HG02763 (cell line): ENCODE measurements at regions not wholly inside any gene's neighbourhood (a gene's known extent, or its start where the extent isn't known, plus 50 kb on each side); places are given as distances from the start of the nearest gene placed in this dataset.

Source experiments
- ATAC-seq: cut with Tn5 transposase; IDR thresholded peaks from one replicate; pipeline ENCODE4 v1.9.1; 2021; ENCODE audit warnings: mild to moderate bottlenecking, moderate library complexity; ENCODE audit not compliant: unreplicated experiment

DNA sequence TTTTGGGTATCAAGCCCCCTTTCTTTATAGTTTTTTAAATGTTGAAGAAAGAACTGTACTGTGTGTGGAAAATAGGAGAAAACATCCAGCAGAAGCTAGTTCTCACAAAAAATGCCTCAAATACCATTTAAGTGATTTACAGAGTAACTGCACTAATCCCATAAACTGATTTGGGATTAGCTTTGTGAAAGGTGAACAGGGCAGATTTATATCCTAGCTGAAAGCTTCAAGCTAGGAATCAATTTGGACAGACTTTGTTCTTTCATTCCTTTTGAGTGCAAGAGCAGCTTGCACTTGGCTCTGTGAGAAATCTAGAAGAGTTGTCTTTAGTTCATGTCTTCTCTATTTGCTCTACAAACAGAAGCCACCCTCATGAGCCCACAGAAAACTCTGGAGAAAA lies 183.9 kb upstream of the VRK2 start:
- ATAC-seq: no peak

DNA sequence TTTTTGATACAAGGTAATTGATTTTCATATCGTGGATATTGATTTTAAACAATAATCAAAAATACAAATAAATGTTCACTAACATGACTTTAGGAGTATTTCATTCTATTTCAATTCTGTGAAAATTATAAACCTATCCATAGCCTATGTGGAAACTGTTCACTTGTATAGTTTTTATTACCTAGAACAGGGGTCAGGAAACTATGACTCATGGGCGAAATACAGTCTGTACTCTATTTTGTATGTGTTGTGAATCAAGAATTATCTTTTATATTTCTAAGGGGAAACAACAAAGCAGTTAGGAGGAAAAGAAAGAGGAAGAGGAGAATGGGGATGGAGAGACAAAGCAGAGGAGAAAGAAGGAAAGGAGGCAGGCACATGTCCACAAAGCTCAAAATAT lies 181.7 kb upstream of the VRK2 start:
- no peak for ATAC-seq

GRCh38 chr2:57867730-57868129 lies 178.9 kb upstream of the VRK2 start:
- no peak for ATAC-seq

- no peak for ATAC-seq
These were observed 177.9 kb upstream of the VRK2 start for GRCh38 chr2:57868619-57869139.

DNA sequence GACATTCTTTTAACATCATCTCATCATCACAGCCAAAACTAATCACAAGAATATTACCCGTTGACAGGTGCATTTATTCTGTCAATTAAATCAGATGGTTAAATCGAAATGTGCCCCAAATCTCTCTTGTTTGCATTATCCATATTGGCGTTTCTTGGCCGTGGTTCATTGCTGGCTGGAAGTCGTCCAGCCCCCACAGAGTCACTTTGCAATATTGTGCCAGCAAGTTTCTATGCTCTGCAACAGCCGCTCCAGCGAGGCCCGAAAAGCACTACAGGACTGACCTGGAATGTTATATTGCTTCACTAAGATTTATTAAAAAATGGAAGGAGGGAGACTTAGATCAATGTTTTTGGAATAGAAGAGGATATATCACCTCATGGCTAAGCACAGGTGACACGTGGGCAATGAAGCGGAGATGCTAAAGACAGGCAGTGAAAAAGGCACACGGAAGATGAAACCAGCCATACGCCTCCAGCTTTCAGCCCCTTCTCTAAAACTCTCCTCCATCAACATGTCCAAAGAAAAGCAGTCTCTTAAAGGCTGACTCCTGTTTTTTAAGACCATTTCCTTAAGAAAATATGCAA lies 176.8 kb upstream of the VRK2 start:
- ATAC-seq: no peak

DNA sequence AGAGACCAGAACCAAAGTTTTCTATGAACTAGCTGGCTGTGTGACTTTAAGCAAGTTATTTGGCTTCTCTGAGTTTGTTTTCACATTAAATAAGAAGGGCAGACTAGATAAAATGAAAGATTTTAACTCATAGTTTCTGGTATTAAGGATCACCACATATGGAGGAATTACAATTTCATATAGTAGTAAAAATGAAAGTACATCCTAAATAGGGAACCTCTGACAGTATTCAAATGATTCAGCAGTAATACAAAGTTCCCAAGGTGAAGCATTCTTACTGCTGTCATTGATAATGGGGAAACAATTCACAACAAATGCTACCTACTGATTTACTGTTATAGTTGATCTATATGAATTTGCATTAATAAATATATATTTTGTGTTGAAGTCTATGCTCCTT lies 170.3 kb upstream of the VRK2 start:
- no peak for ATAC-seq

DNA sequence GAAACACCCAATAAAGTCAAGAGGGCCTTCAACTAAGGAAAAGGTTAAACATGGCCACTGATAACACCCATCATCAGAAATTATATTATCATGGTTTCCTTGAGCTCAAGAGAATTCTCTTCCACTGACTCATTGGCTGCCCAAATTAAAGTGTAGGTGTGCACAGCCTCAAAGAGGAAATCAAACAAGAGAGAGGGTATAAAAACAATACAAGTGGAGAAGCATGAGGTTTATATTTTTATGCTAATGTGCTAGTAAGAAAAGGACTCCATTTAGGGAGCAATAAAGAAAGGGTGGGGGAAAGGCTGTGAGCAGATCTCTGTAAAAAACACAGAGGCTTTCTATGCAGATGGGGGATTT lies 168.8 kb upstream of the VRK2 start:
- ATAC-seq: no peak

GRCh38 chr2:57878171-57878865 lies 168.3 kb upstream of the VRK2 start:
- no peak for ATAC-seq

DNA sequence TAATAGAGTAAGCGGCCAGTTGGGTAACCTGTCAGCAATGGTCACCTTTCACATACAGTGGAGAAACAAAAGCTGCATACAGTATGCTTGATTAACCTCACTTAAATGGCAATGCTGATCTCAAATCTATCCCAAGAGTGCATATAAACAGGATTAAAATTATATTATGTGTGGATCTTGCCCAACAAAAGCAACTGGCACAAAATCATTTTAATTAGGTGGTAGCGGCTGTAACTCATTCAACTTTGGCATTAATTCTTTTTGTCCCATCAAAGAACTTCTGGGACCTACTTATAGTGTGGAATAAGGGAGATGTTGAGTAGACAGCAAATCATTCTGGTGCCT lies 167.8 kb upstream of the VRK2 start:
- ATAC-seq: no peak

GRCh38 chr2:57880446-57880845 lies 166.2 kb upstream of the VRK2 start:
- no peak for ATAC-seq

GRCh38 chr2:57880967-57881366 lies 165.6 kb upstream of the VRK2 start:
- ATAC-seq: no peak

DNA sequence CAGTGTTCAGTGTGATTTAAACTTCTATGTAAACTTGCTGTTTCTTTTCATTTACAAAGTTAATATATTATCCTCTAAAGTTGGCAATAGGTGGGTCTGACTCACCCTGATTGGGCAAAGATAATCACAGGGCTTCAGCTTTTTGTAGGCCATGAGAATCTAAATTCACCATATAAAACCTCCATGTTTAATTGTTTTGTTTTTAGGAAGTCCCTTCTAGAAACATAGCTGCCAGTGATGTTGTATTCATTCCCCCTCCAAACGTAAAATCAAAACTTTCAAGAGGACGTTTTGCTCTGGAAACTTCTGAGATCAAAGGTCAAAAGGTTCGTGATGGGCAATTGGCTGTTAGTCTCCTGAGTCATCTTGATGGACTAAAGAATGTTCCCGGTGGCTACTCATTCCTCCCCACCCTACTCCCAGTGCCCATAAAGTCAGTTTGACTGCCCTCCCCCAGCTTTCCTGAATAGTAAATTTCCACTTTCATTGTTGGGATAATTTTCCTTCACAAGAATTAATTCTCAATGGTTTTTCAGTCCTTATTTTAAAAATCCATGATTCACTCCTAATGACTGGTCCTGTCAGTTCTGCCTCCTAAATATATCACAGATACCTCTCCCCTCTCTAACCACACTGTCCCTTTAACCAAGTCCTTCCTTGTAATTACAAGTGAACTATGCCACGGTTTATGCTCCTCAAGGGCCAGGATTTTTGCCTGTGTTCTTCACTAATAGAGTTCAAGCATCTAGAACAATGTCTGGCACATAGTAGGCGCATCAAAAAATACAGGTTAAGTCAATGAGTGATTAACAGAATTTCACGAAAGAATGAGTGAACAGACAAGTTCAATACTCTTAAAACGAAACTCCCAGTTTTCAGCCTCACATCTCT lies 164.4 kb upstream of the VRK2 start:
- ATAC-seq: no peak

- no peak for ATAC-seq
These were observed 163.6 kb upstream of the VRK2 start for GRCh38 chr2:57882895-57883515.

GRCh38 chr2:57884281-57884680 lies 162.3 kb upstream of the VRK2 start:
- no peak for ATAC-seq

DNA sequence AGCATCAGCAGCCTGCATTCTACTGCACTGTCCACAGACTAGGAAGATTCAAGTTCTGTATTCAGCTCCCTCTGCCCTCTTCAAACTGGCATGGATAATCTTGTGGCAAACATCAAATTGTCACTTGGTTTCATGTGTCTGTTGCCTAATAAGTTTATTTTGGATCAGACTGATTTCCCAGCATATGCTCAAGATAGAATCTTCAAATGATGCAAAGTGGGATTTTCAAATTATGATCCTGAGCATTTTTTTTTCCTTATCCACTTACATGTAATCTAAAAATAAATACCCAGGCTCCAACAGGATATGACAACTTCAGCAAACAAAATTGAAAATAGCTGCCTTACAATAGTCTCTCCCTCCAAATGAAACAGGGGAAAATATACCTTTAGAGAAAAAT lies 160.9 kb upstream of the VRK2 start:
- no peak for ATAC-seq

- no peak for ATAC-seq
These were observed 160.3 kb upstream of the VRK2 start for GRCh38 chr2:57886161-57886786.

DNA sequence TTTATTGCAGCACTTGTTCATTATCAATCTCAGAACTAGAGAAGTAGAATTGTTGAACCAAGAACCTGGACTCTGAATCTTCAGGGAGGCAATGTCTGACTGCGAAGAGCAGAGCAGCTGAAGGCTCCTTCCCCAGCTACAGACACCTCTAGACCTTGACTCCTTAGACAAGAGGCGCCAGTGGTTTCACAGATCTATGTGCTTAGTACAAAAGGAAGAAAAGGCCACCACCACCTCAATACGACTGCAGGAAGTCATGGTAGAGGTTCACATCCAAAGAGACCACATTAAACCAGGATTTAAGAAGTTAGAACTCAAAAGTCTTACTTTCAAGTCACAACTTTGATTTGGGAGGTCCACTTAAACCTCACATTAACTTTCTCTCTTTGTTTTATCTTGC lies 158.1 kb upstream of the VRK2 start:
- ATAC-seq: no peak

GRCh38 chr2:57890464-57890863 lies 156.1 kb upstream of the VRK2 start:
- no peak for ATAC-seq

DNA sequence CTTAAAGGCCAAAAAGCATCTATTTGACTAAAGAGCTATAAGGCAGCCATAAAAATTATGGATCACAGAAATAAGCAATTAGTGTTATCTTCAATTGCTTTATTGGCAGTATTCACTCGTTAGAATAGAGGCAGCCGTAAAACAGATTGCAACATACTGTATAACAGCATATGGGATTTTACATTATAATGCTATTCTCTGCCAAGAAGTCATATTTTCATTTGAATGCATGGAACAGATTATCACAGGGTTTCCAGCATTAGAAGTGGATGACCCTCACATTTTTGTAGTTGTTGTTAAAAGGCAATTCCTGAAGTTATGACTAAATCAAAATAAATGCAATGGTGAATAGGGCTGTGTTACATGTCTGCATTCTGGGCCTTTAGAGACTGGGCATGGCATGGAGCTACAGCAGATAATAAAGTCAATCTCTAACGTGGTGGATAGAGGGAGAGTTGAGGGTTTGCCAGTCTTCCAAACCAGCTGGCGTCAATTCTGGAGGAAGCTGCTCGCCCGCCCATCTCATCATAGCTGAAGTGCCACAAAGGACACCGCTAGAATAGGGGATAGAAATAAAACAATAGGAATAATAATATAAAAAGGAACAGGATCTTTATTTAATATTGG lies 155.4 kb upstream of the VRK2 start:
- no peak for ATAC-seq

GRCh38 chr2:57892920-57893319 lies 153.7 kb upstream of the VRK2 start:
- peak; percentile 68 for ATAC-seq

GRCh38 chr2:57893347-57893746 lies 153.3 kb upstream of the VRK2 start:
- ATAC-seq: no peak
